Esophagus muscularis mucosa (tissue), 4 donors: ENCODE measurements at regions not wholly inside any gene's neighbourhood (a gene's known extent, or its start where the extent isn't known, plus 50 kb on each side); places are given as distances from the start of the nearest gene placed in this dataset.
A peak's percentile ranks its signal among the peaks of the same experiment; 100 is the strongest.

Source experiments
- DNase-seq: peaks from one replicate; pipeline ENCODE4 v3.0.0-alpha.2; 2017; ENCODE audit errors: extremely low spot score
- H3K27ac ChIP-seq, 4 donors: fragments of 200-600 bp; sonication (generic); replicated peaks in 1 of 4; 1 replicate in 3 of 4; 2 replicates in 1 of 4; pipeline ENCODE4 v1.5.1; 2016 to 2019; ENCODE audit warnings: mild to moderate bottlenecking in 1 of 4
- H3K27me3 ChIP-seq, 4 donors: fragments of 200-600 bp; sonication (generic); one replicate each; pipeline versions ENCODE4 v1.5.1 to v1.6.0; 2016 to 2019
- H3K36me3 ChIP-seq, 4 donors: fragments of 200-600 bp; sonication (generic); one replicate each; pipeline ENCODE4 v1.5.1; 2016 to 2019
- H3K4me1 ChIP-seq, 4 donors: fragments of 200-600 bp; sonication (generic); one replicate each; pipeline ENCODE4 v1.5.1; 2016 to 2019
- H3K4me3 ChIP-seq, 4 donors: fragments of 200-600 bp; sonication (generic); 1 replicate in 2 of 4; 2 replicates in 2 of 4; pipeline ENCODE4 v1.5.1; 2016 to 2019; ENCODE audit warnings: mild to moderate bottlenecking in 4 of 4, moderate library complexity in 1 of 4
- H3K9me3 ChIP-seq, 4 donors: fragments of 200-600 bp; sonication (generic); 1 replicate in 3 of 4; 2 replicates in 1 of 4; pipeline ENCODE4 v1.5.1; 2016 to 2019
- EP300 ChIP-seq: sonication (generic); formaldehyde crosslinking; IDR thresholded peaks from one replicate; pipeline ENCODE4 v1.6.1; 2017; ENCODE audit warnings: antibody characterized with exemption
- POLR2A ChIP-seq: fragments of 450-650 bp; IDR thresholded peaks from one replicate; pipeline ENCODE4 v1.6.1; 2017; ENCODE audit warnings: antibody characterized with exemption, moderate library complexity, mild to moderate bottlenecking, low read depth
- POLR2AphosphoS5 ChIP-seq, 2 donors: sonication (generic); formaldehyde crosslinking; IDR thresholded peaks; one replicate each; pipeline ENCODE4 v1.6.1; 2017; ENCODE audit warnings: antibody characterized with exemption in 2 of 2
- WGBS: methylation state at CpG from one replicate; pipeline ENCODE4 v1.1.5; 2018; 5-methylcytosine and 5-hydroxymethylcytosine counted together
- intact Hi-C: fragments of 100-400 bp; cut with DNase I; formaldehyde crosslinking; loops from one replicate; pipeline ENCODE4 v1.15.1; 2023
- small RNA-seq, 3 donors: library from RNA; depleted of rRNA; stranded (forward); fragments of <200 nt; gene quantifications; one replicate each; pipeline ENCODE3, GENCODE V24; 2016
- TF ChIP-seq, protein P1 (sequence below), 3 experiments: fragments of 200-600 bp in 2 of 3; fragments of 450-650 bp in 1 of 3; sonication (generic) in 2 of 3; IDR thresholded peaks; one replicate each; pipeline ENCODE4 v1.5.1; 2017 to 2019; ENCODE audit warnings: antibody characterized with exemption in 3 of 3, mild to moderate bottlenecking in 2 of 3, moderate library complexity in 1 of 3

- Histone ChIP-seq H3K27ac (no peak overlapping the region), H3K27me3 (peaks cover 0 to 16% (median 0%) of the 10 kb centered on the region in 4 donors), H3K4me1 (peaks cover 0 to 5% (median 0%) of the 10 kb centered on the region in 4 donors), H3K36me3 (no peaks in the 10 kb centered on the region), H3K9me3 (no peaks in the 10 kb centered on the region), H3K4me3 (no peak overlapping the region)
- DNase-seq, result peak; percentile 42
- WGBS, result 85% methylated on average over 4 of the region's 4 CpGs
- intact Hi-C loops, result no loop called here
- no peak for TF ChIP-seq EP300
- TF ChIP-seq POLR2AphosphoS5 (IDR thresholded peaks at IDR 0.05), result no peak
- TF ChIP-seq, protein P1, sequence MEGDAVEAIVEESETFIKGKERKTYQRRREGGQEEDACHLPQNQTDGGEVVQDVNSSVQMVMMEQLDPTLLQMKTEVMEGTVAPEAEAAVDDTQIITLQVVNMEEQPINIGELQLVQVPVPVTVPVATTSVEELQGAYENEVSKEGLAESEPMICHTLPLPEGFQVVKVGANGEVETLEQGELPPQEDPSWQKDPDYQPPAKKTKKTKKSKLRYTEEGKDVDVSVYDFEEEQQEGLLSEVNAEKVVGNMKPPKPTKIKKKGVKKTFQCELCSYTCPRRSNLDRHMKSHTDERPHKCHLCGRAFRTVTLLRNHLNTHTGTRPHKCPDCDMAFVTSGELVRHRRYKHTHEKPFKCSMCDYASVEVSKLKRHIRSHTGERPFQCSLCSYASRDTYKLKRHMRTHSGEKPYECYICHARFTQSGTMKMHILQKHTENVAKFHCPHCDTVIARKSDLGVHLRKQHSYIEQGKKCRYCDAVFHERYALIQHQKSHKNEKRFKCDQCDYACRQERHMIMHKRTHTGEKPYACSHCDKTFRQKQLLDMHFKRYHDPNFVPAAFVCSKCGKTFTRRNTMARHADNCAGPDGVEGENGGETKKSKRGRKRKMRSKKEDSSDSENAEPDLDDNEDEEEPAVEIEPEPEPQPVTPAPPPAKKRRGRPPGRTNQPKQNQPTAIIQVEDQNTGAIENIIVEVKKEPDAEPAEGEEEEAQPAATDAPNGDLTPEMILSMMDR (IDR thresholded peaks at IDR 0.05), result no peak
- no peak for TF ChIP-seq POLR2A
Measured at GRCh38 chr3:44185396-44185915, 56.2 kb upstream of the TOPAZ1 start.

- no peak overlapping the region for H3K4me3 ChIP-seq
- H3K9me3 ChIP-seq, result peaks cover 0 to 3% (median 2%) of the 10 kb centered on the region in 4 donors
- DNase-seq, result peak; percentile 55
- H3K36me3 ChIP-seq, result no peaks in the 10 kb centered on the region
- H3K27ac ChIP-seq, result no peak overlapping the region
- H3K27me3 ChIP-seq, result peaks cover 0 to 16% (median 0%) of the 10 kb centered on the region in 4 donors
- H3K4me1 ChIP-seq, result peaks cover 0 to 5% (median 0%) of the 10 kb centered on the region in 4 donors
- 75% methylated on average over 2 of the region's 2 CpGs for WGBS
- intact Hi-C loops, result no loop called here
- TF ChIP-seq POLR2A, result no peak
- TF ChIP-seq, protein P1 (IDR thresholded peaks at IDR 0.05), result no peak
- no peak for TF ChIP-seq EP300
- no peak for TF ChIP-seq POLR2AphosphoS5 (IDR thresholded peaks at IDR 0.05)
Measured at GRCh38 chr3:44186111-44186672, 55.5 kb upstream of the TOPAZ1 start.

- Histone ChIP-seq H3K27me3 (peaks cover 0 to 16% (median 0%) of the 10 kb centered on the region in 4 donors), H3K36me3 (no peaks in the 10 kb centered on the region), H3K27ac (no peak overlapping the region), H3K9me3 (peaks cover 0 to 7% (median 5%) of the 10 kb centered on the region in 4 donors), H3K4me3 (no peak overlapping the region), H3K4me1 (peaks cover 0 to 5% (median 0%) of the 10 kb centered on the region in 4 donors)
- WGBS, result 55% methylated on average over 2 of the region's 2 CpGs
- intact Hi-C loops, result no loop called here
- TF ChIP-seq POLR2AphosphoS5 (IDR thresholded peaks at IDR 0.05) (no peak), POLR2A (no peak), EP300 (no peak)
- TF ChIP-seq, protein P1 (IDR thresholded peaks at IDR 0.05), result no peak
- peak; percentile 29 for DNase-seq
Measured at GRCh38 chr3:44186712-44187111, 55.0 kb upstream of the TOPAZ1 start.

Small RNA genes lying in the stretch of these regions (small RNA-seq; reads per million reads assigned to genes)
- gene MIR138-1, result 0.17 to 0.34 (median 0.19) reads per million in 3 donors
- 0 reads per million in 3 donors for gene RNU6-367P
